HCT116 (cell line): ENCODE measurements at regions not wholly inside any gene's neighbourhood (a gene's known extent, or its start where the extent isn't known, plus 50 kb on each side); places are given as distances from the start of the nearest gene placed in this dataset.

Source experiments
- CTCF ChIP-seq, 3 experiments: fragments of 200-600 bp in 1 of 3; sonication (generic) in 1 of 3; IDR thresholded peaks in 2 of 3; conservative IDR thresholded peaks in 1 of 3; 2 replicates each; pipeline ENCODE4 v1.5.1; 2012 to 2017; ENCODE audit warnings: low read depth in 2 of 3, low read length in 2 of 3, antibody characterized with exemption in 1 of 3, borderline replicate concordance in 1 of 3, control low read depth in 1 of 3, mild to moderate bottlenecking in 1 of 3, mixed read lengths in 1 of 3, mixed run types in 1 of 3, moderate library complexity in 1 of 3; ENCODE audit not compliant: insufficient read depth in 1 of 3
- ZFX ChIP-seq: fragments of 450-650 bp; IDR thresholded peaks from 2 replicates; pipeline ENCODE4 v1.6.1; 2017

GRCh38 chr15:96477227-96477626 lies 146.7 kb downstream of the NR2F2 start:
- no peak for TF ChIP-seq ZFX
- 0 out of 6 replicates have a peak, but pooled peaks of 1 of the 3 experiments have one; percentile 34 for TF ChIP-seq CTCF (IDR thresholded peaks at IDR 0.05 in 2 of 3, conservative IDR thresholded peaks at IDR 0.05 in 1 of 3; ENCODE audit: borderline replicate concordance in 1 of 3, insufficient read depth in 1 of 3, low read depth in 2 of 3, low read length in 2 of 3)
